Cardiac septum (tissue), 1 donor: ENCODE measurements at regions not wholly inside any gene's neighbourhood (a gene's known extent, or its start where the extent isn't known, plus 50 kb on each side); places are given as distances from the start of the nearest gene placed in this dataset.
"Not testable (repeated sequence)": the region's sequence is repeated elsewhere in the genome, so short reads cannot be mapped to it uniquely, and the experiment has no call there.

Source experiments
- DNase-seq: peaks from one replicate; pipeline ENCODE4 v3.0.0-alpha.2; 2020; ENCODE audit warnings: low spot score
- intact Hi-C: fragments of 100-400 bp; cut with DNase I; formaldehyde crosslinking; loops from one replicate; pipeline ENCODE4 v1.14.0; 2022
- donor health status: DM: no; HTN: no; CAD: no.

DNA sequence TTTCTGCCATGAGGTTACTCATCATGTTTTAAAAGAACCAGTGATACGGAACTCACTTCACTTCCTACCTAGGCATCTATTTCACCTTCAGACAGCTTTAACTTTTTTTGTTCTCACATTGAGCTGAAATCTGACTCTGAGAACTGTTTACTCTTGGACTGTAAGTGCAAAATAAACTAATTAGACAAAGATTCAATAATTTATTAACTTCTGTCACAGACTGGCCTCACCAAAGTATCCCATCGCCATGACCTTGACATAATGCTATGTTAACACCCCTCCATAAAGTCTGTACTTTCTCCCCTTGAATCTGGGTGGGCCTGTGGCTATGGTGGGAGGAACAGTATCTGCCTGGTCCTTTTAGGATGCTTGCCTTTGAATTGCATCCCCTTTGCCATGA, 448.1 kb downstream of the CBLN4 start:
- no peak for DNase-seq
- intact Hi-C loops = loop anchor here (5.0 kb wide), 1 partner anchor 420 kb away; no protein-coding TSS in a partner anchor

DNA sequence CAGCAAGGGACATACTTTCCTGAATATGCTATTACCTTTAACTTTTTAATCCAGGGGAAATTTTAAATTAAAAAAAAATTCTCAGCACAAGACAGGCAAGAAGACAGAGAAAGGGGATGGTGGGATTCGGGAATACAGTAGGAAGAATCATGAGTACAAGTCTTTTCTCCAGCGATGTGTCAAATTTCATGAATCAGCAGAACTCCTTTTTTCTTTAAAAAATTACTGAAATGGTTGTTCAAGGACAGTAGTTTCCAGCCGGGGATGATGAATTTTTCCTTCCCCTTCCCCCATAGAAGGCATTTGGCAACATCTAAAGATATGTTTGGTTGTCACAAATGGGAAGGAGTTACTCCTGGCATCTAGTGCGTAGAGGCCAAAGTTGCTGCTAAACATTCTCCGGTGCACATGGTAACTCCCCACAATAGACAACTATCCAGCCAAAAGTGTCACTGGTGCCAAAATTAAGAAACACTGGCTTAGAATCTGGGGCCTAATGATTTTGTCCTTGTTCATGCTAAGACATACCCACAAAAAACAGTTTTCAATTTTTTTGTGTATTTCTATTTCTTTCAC, 450.2 kb downstream of the CBLN4 start:
- no peak for DNase-seq
- intact Hi-C loops = loop anchor here (5.0 kb wide), 1 partner anchor 422 kb away; no protein-coding TSS in a partner anchor

DNA sequence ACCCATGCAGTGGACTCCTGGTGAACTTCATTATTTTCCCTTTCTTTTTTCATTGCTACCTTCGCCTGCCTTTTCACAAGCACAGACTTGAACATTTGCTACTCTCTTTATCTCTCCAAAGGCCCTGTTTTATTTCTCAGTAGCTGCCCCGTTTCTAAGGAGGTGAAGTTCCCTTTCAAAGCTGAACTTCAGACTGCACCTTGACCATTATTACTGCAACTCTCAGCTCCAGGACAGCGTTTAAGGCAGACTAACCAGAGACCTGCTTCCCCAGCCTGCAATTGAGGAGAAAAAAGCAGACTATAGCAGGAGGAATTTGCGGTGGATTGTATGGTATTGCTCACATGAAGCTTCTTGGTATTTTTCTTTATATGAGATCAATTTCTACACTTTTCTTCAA, 460.7 kb downstream of the CBLN4 start:
- no peak for DNase-seq
- intact Hi-C loops = no loop called here

DNA sequence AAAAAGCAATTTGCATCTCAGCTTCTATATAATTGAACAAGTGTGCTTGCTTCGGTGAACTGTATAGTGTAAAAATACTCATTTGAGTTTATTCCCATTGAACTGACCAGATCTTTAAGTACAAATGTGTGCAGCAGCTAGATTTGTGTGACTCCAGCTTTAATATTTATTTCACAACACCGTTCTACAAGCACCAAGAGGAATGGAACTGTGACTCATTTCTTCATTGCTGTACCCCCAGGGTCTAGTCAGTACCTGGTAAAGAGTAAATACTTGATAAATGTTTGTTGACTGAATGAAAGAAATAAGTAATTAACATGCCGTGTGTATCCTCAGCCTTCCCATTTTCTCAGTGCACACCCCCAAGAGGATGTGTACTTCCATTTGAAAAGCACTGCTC, 464.8 kb downstream of the CBLN4 start:
- DNase-seq = no peak
- intact Hi-C loops = no loop called here

DNA sequence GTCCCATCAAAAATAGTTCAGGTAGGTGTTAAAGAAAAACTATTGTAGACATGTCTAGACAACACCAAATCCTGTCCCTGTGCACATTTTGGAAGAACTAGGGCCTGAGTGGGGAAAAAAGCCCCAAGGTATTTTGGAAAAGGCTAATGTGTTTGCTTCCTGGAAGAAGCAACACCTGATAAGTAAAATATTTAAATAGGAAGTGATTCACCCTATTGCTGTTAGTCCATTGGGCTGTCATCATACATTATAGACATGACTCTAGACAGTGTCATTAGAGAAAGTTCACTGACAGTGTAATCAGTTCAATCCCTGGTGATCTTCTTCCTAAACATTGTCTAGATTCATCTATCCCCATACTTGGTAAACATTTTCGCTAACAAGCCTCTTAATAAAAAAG, 465.3 kb downstream of the CBLN4 start:
- intact Hi-C loops = no loop called here
- no peak for DNase-seq

DNA sequence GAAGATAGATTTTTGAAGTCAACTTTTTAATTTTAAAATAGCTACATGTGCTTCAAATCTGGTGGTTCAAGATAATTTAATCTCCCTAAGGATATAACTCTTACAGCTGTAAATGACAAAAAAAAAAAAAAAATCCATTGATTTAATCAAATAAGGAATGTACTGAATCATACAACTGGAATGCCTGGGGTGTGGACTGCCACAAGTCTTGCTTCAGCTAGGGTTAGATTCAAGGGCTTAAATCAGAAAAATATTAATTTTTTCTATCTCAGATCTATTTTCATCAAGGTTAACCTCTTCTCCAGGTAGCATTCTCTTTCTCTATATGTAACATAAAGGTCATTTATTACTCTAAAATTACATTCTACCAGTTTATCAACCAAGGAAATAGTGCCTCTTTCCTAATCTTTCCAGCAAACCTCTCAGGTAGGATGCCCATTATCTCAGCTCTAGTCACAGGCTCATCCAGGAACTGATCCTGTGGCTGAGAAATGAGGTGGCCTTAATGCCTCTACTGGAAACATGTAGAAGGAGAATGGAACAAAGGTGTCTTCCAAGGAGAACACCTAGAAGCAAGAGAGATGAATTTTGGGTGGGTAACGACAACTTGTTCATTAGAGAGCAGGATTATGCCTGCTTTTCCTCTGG, 466.9 kb downstream of the CBLN4 start:
- intact Hi-C loops = no loop called here
- DNase-seq = no peak

DNA sequence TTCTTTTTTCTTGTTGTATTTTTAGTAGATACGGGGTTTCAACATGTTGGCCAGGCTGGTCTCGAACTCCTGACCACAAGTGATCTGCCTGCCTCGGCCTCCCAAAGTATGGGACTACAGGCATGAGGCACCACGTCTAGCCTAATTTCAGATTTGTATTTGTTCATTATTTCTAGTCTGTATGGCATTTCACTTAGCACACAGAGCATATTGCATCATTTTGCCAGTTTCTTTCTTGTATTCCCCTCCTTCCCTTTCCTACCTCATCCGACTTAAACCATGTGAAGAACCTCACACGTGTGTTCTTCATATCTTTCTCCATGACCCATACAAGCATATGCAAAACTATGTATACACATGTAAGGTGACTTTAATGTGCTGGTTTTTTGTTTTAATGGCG, 470.0 kb downstream of the CBLN4 start:
- no peak for DNase-seq
- intact Hi-C loops = no loop called here

DNA sequence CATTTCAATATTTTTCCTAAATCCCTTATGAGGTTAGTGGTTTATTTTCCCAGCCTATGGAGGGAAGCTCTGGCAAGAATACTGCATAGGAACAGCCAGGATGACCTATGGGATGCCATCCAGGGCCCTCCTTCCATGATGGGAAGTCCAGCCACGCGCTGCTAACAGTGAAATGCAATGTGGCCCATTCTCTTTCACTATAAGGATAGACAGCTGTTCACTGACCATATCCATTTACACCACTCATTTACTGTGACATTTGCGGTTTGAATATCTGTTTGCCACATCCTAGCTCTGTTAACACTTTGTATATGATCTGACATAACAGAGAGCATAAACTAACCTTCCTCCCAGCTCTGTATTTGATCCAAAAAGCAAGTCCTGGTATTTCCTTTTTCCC, 471.7 kb downstream of the CBLN4 start:
- intact Hi-C loops = no loop called here
- no peak for DNase-seq

DNA sequence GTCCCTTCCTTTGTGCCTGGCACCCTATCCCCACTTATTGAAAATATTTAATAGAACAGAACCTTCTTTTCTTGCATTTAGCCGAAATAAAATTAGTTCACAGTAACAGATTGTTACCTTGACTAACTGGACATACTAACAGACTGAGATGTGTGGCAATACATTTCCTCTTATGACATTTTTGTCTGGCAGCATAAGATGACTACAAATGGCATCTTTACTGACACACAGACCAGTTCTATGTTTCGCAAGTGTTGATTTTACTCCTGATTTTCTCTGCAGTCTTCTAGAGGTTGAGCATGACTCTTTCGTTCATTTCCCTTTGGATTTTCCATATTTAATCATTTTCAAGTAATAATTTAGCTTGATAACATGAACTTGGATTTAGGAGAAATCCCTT, 474.6 kb downstream of the CBLN4 start:
- no peak for DNase-seq
- intact Hi-C loops = no loop called here

DNA sequence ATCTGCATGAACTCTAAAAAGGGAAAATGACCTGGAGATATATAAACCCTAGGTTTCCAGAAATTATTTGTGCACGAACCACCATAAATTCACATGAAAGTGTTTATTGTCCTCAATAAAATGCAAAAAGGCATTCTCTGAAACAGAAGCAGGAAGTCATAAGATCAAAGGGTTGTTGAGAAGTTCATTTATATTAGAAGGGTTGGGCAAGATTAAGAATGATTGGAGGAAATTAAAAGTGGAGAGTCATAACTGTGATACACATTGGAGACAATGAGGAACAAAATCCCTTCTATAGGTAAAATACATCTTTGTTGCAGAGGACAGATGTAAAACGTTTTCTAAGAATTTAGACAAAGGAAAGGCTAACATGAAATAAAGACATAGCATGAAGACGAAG, 476.8 kb downstream of the CBLN4 start:
- DNase-seq = no peak
- intact Hi-C loops = no loop called here

DNA sequence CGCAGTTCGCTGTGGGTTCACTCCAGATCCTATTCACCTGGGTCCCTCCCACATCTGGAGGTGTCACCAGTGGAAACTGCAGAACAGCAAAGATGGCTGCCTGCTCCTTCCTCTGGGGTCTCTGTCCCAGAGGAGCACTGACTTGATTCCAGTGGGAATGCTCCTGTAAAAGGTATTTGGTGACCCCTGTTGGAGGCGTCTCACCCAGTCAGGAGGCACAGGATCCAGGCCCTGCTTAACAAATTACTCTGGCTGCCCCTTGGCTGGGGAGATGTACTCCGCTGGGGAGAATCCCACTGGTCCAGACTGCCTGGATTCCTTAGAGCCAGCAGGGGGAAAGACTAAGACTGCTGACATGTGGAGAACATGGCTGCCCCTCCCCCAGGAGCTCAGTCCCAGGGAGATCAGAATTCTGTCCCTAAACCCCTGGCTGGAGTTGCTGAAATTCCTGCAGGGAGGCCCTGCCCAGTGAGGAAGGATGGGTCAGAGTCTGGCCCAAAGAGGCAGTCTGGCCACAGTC, 483.0 kb downstream of the CBLN4 start:
- no peak for DNase-seq
- intact Hi-C loops = no loop called here

DNA sequence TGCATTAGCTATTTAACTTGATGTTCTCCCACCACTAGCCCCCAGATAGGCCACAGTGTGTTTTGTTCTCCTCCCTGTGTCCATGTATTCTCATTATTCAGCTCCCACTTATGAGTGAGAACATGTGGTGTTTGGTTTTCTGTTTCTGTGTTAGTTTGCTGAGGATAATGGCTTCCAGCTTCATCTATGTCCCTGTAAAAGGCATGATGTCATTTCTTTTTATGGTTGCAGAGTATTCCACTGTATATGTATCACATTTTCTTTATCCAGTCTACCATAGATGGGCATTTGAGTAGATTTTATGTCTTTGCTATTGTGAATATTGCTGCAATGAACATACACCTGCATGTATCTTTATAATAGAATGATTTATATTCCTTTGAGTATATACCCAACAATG, 487.7 kb downstream of the CBLN4 start:
- intact Hi-C loops = not testable (repeated sequence)

DNA sequence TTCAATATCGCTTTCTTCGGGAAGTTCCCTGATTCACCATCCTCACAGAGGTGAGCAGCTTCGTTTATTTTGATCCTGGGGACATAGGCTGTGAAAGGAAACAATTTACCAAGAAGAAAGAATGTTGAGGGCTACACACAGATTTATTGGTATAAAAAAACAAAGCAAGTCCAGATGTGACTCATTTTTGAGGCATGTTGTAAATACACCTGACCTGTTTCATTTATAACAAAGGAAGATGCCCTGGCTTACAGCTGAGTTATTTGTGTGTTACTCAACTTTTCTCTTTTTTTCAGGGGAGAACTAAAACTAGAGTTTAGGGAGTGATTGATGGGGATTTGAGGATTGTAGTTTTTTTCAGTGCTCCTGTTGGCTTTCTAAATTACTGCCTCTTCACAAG, 489.5 kb downstream of the CBLN4 start:
- DNase-seq = no peak
- intact Hi-C loops = no loop called here

More for the DNA sequence above, 487.7 kb downstream of the CBLN4 start:
- DNase-seq = not testable (repeated sequence)

DNA sequence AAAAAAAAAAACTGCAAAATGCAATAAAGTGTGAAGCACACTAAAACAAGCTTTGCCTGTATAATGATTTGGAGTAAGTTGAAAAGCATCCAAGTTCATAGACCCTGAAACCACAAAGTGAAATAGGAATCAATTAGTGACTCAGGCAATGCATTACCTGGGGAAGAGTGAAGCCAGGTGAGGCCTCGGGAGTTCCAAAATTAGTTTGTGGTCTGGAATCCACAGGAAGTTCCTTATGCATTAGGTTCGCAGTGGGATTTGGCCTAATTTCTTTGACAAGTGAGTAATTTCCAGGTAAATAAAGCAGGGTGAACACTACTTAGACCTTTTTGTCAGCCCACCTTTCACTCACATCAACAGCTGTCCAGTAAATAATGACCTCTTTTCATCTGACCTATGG, 490.8 kb downstream of the CBLN4 start:
- DNase-seq = no peak
- intact Hi-C loops = no loop called here

DNA sequence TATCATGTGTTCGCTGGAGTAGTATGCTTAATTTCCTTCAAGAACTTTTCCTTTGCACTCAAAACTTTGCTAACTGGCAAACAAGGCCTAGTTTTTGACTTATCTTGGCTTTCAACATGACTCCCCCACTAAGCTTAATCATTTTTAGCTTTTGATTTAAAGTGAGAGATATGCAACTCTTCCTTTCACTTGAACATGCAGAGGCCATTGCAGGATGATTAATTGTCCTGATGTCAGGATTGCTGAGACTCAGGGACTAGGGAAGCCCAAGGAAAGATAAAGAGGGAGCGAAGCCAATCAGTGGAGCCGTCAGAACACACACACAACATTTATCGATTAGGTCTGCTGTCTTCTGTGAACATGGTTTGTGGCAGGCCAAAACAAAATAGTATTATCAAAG, 491.4 kb downstream of the CBLN4 start:
- no peak for DNase-seq

DNA sequence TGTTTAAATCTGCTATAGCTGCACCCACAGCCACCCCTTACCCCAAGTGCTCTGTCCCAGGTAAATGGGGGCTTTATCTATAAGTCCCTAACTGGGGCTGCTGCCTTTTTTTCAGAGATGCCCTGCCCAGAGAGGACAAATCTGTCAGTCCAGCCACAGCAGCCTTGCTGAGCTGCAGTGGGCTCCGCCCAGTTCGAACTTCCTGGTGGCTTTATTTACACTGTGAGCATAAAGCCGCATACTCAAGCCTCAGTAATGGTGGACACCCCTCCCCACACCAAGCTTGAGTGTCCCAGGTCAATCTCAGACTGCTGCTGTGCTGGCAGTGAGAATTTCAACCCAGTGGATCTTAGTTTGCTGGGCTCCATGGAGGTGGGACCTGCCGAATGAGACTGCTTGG, 505.2 kb downstream of the CBLN4 start:
- intact Hi-C loops = no loop called here
- no peak for DNase-seq

More for the DNA sequence above, 491.4 kb downstream of the CBLN4 start:
- intact Hi-C loops = no loop called here

DNA sequence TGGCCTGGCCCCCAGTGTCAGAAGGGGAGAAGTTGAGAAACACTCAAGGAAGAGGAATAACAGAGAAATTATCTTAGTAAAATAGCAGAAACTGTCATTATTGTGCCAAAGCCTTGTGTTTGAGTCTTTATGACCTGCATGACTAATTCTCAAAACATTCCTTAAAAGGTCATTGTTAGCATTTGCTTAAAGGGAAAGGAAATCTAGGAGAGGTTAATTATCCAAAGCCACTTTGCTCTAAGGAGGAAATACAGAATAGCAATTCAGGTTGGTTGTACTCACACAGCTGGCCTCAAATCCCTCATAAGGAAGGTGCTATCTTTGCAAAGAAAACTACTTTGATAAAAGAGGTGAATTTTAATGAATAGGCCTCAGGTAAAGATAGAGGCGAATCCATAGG, 516.7 kb downstream of the CBLN4 start:
- intact Hi-C loops = no loop called here
- DNase-seq = no peak

DNA sequence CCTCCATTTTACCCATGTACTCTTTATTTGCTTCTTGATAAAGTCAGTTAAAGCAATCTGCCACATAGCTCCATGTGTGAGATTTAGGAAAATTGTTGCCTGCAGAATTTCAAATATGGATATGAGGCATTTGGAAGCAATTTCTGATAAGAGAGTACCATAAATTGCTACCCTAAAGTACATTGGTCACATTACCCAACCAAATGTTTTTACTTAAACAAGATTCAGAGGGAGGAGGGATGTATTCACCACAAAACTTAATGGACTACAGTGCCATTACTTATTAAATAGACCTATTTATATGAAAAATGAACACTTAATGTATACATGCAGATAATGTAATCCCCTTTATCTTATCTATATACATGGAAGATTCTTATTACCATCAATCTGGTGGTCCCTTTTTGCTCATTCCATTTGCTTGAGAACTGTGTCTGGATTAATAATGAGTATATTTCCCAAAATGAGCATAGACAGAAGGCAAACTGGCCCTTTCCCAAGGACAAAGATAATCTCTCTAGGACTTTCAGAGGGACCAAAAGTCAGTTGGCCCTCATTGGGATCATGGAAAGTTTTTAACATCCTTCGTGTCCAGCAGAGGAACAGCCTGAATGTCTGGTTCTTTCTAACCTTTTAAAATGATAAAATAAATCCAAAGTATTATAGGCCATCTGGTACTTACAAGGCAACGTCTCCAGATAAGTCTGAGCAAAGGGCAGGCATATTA, 526.4 kb downstream of the CBLN4 start:
- no peak for DNase-seq
- intact Hi-C loops = no loop called here

DNA sequence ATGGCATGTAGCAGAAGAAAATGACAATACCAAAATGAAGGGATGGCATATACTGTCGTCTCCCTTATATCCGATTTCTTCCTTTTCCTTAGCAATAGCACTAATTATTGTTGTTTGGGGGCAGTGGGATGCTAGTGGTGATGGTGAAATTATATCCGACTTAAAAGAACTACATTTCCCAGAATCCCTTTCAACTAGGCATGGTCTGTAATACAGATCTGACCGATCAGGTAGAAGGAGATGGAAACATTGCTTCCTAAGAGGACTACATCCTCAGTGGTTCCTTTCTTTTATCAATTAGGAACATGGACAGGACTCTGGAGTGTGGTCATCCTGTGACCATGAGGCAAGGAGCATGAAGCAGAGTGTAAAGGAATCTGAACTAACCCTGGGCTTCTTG, 532.6 kb downstream of the CBLN4 start:
- intact Hi-C loops = no loop called here
- no peak for DNase-seq

DNA sequence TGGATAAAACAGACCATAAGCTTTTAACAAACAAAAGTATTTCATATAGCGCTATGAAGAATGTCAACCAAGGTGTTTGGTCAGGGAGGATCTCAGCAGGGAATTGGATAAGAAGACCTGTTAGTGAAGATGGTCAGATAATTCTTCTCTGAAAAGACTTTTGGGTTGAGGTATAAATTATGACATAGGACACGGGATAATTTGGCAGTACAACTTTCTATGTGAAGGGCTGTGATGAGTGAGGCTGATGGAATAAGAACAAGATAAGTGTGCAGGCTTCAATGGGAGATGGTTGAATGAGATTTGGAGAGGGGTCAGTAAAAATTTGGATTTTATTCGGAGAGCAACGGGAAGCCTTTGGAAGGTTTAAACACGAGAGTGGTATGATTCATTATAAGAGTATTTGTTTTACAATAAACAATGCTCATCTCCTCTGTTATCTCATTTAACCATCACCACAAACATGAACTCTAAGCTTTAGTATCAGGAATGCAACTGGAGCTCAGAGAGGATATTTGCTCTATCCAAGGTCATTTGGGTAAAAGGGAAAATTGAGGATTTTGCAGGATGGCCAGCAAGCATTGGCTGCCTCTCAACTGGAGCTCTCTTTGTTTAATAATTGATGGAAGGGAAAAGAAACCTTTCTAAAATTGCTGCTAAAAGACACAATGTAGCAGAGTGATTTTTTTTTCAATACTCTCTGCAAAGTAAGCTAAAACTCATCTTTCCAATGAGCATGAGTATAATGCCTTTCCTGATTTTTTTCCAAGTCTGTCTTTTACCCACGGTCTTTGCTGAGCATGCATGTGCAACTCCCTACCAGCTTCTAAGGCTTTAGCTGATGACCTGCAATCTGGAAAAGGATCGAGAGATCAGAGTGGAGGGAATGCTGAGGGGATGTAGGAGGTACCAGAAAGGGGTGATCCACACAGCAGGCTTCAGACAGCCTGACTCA, 534.0 kb downstream of the CBLN4 start:
- DNase-seq = no peak
- intact Hi-C loops = no loop called here
